NCI-H2107 (cell line): ENCODE measurements at regions not wholly inside any gene's neighbourhood (a gene's known extent, or its start where the extent isn't known, plus 50 kb on each side); places are given as distances from the start of the nearest gene placed in this dataset.

ENCODE experiments used
- DNase-seq: peaks from one replicate; lab custom pipeline; 2025; lab: John Stamatoyannopoulos, UW

DNA sequence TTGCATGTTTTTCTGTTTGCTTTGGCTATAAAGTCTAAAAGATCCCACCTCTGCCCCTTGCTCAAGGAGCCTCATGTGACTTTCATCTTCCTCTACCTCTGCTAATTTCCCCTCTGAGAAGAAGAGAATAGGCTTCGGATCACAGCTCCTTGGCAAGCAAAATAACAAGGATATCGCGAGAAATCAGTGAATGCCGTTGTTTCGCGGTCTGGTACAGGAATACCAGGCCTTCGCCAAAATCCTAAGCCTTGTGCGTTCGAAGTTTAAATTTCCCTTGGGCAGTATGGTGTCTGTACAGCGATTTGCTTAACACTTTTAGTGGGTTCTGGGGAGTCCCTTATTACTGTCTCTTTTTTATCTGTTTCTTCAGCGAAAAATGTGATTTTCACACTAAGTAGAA, 142.3 kb downstream of the IRF8 start:
- no peak for DNase-seq

DNA sequence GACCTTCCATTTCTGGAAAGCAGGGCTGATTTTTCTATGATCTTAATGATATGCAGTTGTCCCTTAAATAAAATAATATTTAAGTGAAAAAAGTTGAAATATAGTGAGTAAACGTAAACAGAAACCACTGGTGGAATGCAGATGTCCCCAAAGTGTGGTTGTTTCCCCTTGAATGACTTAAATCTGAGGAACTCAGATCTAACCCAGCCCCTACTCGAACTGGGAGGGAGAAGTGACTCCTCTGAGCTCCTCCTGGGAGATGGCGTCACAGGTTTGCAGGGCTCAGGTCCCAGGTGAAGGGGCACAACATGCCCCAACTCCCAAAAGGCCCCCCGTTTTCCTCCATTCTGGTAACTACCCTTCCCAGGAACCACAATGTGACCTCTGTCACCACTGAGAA, 142.8 kb downstream of the IRF8 start:
- no peak for DNase-seq

DNA sequence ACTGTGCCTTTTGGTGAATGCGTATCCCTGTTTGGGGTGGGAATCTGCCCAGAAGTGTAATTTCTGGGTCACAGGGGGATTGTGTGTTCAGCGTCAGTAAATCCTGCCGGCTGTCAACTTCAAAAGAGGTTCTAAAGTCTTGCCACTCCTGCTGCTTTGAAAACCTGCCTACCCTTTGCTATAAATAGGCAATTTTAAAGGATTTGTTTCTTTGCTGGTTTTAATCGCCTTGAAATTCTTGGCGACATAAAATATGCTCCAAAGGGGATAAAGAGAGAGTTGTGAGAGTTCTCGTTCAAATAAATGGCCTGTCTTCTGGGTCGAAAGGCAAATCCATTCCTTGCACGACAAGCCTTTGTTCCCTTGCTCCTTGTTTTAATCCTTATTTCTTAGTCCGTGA, 143.4 kb downstream of the IRF8 start:
- no peak for DNase-seq

DNA sequence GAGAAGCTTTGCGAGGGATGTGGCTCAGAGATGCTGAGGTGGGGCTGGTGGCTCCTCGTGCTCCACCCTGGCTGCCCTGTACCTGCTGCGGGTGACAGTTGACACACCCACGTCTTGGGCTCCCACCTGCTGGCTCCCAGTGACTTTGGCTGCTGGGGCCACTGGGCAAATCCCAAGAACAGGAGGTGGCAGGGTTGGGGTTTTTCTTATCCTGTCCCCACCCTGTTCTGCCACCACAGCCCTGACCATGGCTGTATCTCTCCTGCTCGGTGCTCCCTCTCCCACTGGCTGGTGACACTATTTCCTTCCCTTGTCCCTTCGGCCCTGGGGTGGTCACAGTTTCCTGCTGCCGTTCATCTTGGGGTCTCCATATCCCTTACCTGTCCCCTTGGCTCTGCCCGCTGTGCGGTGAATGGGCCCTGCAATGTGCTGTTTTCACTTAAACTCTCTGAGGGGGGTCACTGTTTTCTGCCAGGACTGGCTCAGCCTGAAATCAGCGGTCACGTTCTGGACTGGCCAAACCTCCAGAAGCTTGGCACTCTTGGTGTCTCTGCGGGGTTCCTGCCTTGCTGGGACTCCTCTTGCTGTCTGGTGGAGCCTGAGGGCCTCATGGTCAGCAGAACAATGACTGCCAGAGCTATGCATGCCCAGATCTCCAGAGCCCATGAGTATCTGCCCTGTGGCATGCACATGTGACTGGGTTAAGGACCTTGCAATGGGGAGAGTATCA, 144.2 kb downstream of the IRF8 start:
- DNase-seq = no peak

DNA sequence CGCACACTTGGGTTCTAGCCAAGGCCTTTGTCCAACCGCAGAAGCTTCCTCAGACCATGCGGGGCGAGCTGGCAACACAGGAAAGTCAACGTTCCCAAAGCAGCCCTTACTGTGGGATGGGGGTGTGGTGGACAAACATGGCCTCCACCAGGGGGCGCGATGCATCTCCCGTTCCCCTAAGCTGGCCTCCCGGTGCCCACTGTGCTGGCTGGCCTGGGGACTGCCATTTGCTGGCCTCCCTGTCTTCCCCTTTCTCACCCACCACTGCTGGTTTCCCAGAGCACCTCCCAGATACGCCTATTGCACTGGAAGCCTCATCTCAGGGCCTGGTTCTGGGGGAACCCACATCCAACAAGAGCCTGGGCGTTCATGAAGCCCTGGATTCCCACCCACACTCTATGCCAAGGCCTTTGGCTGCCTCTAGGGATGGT, 145.3 kb downstream of the IRF8 start:
- no peak for DNase-seq

DNA sequence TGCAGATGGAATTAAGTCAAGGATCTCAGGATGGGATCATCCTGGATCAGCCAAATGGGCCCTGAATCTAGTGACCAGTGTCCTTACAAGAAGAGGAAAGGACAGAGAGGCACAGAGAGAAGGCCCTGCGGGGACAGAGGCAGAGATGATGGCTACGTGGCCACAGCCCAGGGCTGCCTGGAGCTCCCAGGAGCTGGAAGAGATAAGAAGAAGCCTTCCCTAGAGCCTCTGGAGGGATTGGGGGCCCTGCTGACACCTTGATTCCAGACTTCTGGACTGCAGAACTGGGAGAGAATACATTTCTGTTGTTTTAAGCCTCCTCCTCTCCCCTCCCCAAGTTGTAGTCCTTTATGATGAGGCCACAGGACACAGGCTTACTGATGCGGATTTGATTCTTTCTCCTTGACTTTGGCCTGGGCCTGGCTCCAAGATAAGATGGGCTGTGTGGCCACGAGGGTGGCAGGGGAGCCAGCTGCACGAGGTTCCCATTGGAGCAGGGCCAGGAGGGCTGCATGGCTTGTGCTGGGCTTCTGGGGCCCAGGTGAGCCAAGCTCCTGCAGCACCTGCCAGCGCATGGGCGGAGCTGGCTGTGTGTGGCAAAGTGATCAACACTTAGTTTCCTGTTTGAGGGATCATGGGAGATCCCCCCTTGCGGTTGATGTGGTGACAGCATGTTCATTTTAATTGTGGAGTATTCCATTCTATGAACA, 146.1 kb downstream of the IRF8 start:
- DNase-seq = no peak

DNA sequence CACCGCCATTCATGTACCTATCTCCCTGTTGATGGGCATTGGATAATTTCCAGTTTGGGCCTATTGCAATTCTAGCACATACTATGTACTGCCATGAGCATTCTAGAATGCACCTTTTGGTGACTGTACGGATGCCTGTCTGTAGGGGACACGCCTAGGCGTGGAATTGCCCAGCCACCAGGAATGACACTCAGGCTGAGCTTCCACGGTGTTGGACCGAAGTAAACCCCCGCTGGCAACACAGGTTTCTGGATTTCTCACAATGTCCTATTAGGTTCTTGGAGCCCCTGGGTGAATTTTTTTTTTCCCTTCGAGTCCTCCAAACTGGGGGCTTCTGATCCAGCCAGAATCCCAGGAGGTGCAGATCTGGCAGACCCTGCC, 146.6 kb downstream of the IRF8 start:
- no peak for DNase-seq

DNA sequence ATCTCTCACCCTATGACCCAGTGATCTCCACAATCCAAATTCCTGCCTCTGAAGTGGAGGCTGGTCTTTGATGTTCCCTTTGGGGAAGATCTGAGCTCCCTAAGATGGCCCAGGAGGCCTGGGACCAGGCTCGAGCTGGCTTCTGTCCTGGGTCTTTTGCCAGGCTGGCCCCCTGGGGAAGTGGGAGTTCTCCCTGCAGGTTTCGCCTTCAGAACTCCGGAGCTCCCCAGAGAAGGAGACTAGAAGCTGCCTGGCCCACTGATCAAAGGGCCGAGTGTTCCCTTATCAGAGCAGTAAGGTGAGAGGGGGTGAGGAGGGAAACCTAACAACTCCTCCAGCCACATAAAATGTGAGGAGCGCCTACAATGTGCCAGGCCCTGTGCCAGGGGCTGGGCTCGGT, 147.1 kb downstream of the IRF8 start:
- DNase-seq = no peak

DNA sequence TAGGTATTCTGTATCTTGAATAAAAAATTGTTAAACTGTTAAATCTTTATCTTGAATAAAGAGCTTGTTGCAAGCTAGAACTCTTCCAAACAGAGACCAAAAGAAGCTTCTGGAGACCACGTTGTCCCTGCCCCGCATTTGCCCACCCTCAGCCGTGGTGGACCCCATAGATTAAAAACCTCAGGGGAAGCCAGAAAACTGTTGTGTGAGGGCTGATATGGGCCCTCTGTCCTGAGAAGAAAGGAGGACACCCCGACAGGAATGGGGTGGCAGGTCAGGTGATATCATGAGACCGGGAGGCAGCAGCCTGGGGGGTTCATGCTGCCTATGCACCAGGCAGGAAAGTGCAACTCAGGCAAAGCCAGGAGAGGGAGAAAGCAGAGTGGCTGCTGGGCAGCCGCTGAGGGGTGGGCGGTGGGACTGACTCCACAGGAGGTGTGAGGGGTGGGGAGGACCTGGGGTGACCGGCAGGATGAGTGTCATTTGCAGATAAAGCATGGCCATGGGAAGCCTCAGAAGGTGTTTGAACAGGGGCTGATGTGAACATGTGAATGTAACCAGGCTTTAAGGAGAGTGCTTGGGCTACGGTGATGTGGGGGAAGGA, 147.8 kb downstream of the IRF8 start:
- DNase-seq = no peak

DNA sequence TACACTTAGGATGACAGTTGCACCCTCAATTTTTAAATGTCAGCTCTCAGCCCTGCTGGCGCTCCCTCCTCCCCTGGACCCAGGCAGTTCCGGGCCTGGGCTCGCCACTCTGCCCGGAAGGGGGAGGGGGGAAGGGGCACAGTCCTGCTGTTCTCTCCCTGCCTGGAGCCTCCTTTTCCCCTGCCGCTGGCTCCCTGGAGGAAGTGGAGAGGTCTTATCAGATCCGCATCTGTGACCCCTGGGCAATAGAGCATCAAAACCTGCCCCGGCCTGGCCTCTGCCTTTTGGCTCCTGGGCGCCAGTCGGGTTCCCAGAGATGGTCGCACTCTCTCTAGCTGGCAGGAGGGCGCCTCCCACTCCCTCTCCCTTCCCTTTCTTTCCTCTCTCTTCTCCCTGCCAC, 149.3 kb downstream of the IRF8 start:
- no peak for DNase-seq

DNA sequence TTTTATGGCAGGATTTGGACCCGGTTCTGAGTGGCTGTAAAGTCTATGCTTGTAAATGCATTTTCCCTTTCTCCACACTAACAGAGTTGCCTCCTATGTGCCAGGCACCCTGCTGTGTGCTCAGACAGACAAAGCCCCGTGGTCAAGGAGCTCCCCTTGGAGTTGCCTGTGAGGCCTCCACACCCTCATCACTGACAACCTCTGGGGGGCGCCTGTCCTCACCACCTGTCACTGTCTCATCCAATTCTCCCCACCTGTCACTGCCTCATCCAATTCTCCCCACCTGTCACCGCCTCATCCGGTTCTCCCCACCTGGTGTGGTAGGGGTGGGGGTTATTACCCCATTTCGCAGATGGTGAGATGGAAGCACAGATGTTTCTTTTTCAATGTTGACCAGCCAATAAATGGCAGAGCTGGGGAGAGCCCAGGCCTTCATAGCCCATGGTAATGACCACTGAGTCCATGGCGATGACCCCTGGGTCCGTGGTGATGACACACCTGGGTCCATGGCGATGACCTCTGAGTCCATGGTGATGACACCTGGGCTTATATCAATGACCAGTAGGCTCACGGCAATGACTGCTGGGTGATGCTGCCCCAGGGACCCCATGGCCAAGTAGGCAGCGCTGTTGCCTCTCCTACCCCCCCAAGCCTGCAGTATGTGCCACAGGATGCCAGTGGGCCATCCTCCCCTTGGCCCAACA, 150.1 kb downstream of the IRF8 start:
- no peak for DNase-seq

DNA sequence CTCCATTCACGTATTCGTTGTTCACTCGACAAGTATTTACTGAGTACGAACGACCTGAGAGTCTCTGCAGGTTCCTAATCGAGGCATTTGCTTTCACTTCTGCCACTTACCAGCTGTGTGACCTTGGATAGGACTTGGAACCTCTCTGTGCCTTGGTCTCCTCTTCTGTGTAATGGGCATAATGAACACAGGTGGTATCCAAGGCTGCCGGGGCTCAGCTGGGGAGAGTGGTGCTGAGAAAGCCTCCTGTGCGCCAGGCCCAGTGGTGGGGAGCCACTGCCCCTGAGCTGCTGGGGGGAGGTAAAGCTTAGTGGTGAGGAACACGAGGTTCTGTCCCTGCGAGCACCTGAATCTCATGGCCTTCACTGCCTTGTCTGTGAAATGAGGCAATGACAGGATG, 150.7 kb downstream of the IRF8 start:
- no peak for DNase-seq

DNA sequence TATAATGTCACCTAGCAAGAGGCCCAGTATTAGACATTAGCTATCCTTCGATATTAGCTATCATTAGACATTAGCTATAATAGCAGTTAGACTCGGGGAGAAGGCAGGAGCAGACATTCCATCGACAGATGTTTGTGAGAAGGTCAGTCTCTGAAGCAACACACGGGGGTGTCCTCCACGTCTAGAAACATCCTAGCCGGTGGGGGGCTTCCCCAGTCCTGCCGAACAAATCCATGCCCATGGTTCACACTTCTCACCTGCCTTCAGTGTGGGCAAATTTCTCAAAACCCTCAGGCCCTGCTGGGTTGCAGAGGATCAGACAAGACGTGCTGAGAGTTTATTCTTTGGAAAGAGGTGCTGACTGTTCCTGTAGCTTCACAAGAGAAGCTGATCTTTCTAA, 151.1 kb downstream of the IRF8 start:
- DNase-seq = no peak

DNA sequence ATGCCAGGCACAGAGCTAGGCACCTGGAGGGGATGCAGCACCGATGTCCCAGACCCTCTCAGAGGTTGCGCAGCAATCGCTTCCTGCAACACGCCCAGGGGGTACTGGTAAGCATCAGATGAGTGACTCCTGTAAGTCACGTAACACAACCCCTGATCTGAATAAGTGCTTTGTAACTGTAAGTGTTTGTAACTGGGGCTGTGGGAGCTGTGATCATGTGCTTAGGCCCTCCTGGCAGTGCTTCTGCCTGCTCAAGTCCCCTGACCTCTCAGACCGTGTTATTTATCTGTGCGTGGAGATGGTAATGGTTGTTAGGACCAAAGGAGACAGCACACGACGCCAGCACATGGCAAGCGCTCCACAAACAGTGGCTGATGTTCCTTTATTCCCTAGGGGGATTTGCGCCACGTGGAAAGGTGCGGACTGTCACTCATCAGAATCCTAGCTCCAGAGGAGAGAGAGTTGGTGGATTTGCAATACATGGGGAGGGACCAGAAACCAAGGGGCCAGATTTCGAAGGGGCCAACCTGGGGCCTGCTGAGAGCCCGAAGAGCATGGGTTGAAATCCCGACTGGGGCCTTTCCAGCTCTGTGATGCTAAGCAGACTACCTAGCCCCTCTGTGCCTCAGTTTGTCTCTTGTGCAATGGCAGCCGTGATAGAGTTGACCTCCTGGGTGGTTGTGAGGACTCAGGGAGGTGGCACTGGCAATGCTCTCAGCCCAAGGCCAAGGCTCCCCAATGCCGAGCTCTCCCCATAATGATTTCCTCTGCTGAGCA, 151.8 kb downstream of the IRF8 start:
- no peak for DNase-seq

DNA sequence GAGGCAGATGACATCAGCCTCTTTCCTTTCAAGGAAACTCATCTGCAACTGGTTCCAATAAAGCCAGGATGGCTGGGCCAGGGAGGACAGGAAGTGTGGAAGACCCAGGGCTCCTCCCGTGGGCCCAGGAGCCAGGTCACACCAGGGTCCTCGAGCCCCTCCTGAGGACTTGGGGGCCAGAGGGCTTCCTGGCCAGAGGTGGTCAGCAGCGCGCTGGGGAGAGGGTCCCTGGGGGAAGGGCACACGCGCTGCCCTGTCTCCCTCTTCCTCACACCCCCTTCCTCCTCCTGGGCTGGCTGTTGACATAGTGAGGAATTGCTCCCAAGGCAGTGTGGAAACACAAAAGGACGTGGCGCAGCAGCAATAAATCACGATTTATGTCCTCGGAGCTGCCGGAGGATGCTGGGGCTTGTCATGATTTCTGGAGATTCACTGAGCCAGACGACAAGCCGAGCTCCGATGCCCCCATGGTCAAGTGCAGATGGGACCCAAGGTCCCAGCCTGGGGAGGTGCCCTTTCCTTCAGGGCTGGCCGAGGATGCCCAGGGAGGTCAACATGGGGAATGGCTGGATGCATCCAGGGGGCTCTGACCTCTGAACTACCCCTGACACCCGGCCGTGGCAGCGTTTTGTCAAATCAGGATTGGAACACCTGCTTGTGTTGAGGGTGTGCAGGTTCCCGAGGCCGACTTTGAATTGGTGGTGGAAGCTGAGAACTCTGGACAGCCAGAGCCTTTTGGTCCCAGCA, 152.6 kb downstream of the IRF8 start:
- DNase-seq = no peak

DNA sequence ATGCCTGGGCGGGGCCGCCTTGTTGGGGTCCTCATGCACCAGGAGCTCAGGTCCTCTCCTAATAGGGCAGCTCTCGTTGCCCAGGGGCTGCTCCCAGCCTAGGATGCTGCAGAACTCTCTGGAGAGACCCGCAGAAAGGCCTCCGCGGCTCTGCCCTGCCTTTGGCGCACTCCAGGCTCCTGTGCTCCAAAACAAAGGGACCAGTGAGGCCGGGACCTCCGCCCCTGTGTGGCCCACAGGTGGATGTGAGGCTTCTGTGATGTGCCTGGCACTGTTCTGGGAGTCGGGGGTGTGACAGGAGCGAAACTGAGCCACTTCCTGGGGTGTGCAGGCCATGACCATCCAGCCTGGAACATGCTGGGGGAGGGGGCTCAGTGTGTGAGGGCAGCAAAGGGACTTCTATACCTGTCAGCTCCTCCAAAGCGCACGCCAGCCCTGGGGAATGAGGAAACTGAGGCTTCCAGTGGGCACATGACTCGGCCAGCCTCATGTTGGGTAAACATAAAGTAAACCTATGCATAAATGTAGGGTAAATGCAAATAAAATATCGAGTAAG, 153.2 kb downstream of the IRF8 start:
- no peak for DNase-seq

DNA sequence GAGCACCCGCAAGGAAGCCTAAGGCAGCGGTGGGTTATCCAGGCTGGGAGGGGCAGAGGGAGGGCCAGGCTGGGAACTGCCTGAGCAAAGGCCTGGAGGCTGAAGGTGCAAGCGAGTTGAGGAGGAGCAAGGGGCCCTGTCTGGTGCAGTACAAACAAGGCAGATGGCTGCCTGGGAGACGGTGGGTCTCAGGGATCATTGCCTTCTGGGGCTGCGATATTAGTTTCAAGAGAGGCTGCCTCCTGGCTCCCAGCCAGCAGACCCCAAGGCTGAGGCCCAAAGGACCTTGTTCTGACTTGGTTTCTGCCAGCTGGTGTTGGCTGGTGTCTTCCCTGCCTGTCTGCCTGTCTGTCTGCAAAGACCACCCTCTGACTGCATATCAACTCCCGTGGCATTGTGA, 154.0 kb downstream of the IRF8 start:
- no peak for DNase-seq

DNA sequence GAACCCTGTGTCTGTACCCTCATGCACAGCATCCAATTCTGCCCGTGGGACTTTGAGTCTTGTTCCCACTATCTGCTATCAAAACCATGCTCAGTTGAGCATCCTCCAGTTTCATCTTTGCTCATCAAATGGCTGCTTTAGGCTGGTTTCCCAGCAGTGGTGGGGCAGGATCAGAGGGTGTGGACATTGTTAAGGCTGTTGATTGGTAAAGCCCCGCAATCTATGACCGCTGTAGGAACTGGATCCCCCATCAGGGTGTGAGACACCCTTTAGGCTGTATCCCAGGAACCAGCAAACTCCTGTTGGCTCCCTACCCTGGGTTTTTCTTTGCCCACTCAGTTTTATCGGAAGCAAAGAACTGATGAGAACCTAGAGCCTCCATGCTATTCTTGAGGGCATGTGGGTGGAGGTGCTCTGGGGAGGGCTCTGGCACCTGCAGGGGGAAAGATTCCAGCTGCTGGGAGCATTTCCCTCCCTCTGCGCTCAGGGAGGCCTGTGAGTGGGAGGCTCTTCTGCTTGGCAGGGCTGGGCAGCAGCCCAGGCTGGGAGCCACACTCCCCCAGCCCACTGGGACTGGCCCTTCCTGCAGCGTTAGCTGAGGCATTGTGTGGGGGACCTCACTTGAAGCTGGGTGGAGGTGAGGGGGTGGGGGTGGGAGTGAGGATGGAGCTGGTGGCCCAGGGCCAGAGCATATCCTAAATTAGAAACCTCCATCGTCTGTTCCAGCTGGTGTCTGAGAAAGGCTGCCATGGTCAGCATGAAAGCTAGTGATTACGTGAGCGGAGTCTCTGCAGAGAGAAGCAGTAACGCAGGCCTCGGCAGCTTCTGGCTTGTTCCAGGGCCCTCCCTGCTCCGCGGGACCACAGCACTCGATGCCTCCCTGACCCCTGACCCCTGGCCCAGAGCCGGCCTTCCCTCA, 160.6 kb downstream of the IRF8 start:
- no peak for DNase-seq

DNA sequence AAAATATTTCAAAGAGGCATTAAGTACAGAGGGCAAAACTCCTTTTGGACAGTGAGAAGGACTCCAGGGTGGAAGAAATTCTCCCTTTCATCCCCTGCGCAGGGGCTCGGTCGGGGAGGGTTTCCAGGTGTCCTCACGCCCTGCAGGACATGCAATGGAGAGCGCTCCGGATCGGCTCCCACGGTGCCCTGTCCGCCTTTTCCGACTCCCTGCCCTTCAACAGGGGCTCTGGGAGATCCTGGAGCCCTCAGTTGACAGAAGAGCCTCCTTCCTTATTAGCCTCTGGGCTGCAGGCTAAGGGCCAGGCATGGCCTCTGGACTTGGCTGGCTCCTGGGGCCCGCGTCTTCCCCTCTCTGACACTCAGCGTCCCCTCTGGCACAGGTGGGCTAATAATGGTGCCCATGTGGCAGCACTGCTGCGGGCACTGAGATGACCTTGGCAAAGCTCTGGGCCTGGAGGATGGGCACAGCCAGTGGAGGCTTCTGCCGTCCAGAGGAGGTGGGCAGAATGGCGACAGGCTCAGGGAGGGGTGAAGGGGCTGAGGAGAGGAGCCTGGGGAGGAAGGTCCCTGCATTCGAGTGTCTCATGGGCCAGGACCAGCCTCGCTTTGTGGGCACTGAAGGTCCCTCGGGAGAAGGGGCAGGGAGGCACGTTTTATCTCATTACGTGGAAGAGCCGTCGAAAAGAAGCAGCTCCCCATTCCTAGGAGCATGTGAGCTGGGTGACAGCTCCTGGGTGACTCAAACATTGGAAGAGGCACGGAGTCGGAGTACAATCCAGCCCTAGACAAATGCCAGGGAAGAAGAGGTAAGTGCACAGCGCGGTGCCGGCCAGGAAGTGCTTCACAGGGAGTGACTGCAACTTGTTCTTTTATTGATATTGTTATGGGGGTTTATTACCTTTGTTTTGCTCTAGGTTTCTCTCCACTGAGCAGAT, 161.7 kb downstream of the IRF8 start:
- DNase-seq = no peak
